ENCODE measurements at regions not wholly inside any gene's neighbourhood (a gene's known extent, or its start where the extent isn't known, plus 50 kb on each side); places are given as distances from the start of the nearest gene placed in this dataset.
A peak's percentile ranks its signal among the peaks of the same experiment; 100 is the strongest.

- WGBS: 98% methylated on average over 3 of the region's 3 CpGs
- no peaks in the 10 kb centered on the region for H3K36me3 ChIP-seq
- H3K4me1 ChIP-seq (replicated peaks): no peaks in the 10 kb centered on the region
- H3K4me3 ChIP-seq: no peak overlapping the region
- no peak for DNase-seq (ENCODE audit: low spot score)
- H3K9me3 ChIP-seq: no peaks in the 10 kb centered on the region
- intact Hi-C loops (cut with DNase I): no loop called here
- H3K27ac ChIP-seq: no peak overlapping the region
- no peak for TF ChIP-seq CTCF (IDR thresholded peaks at IDR 0.05)
- no peak for TF ChIP-seq POLR2A (IDR thresholded peaks at IDR 0.05)
- TF ChIP-seq POLR2AphosphoS5 (IDR thresholded peaks at IDR 0.05): no peak
- no peaks in the 10 kb centered on the region for H3K27me3 ChIP-seq (replicated peaks; ENCODE audit: insufficient read depth)
These were observed 189.7 kb downstream of the OPA1 start for GRCh38 chr3:193782747-193783146.

GRCh38 chr3:193783166-193783896, 190.3 kb downstream of the OPA1 start:
- 91% methylated on average over 5 of the region's 5 CpGs for WGBS
- H3K9me3 ChIP-seq: no peaks in the 10 kb centered on the region
- H3K27ac ChIP-seq: no peak overlapping the region
- no peak overlapping the region for H3K4me3 ChIP-seq
- H3K27me3 ChIP-seq (replicated peaks; ENCODE audit: insufficient read depth): no peaks in the 10 kb centered on the region
- no peak for DNase-seq (ENCODE audit: low spot score)
- TF ChIP-seq POLR2AphosphoS5 (IDR thresholded peaks at IDR 0.05) (no peak), POLR2A (IDR thresholded peaks at IDR 0.05) (no peak), CTCF (IDR thresholded peaks at IDR 0.05) (no peak)
- no peaks in the 10 kb centered on the region for H3K36me3 ChIP-seq
- intact Hi-C loops (cut with DNase I): no loop called here
- H3K4me1 ChIP-seq (replicated peaks): no peaks in the 10 kb centered on the region

- 94% methylated on average over 1 of the region's 1 CpG for WGBS
- no peak overlapping the region for H3K4me3 ChIP-seq
- H3K27ac ChIP-seq: no peak overlapping the region
- DNase-seq (ENCODE audit: low spot score): no peak
- intact Hi-C loops (cut with DNase I): loop anchor here (5.0 kb wide), 1 partner anchor 127 kb away; no protein-coding TSS in a partner anchor
- H3K27me3 ChIP-seq (replicated peaks; ENCODE audit: insufficient read depth): no peaks in the 10 kb centered on the region
- H3K9me3 ChIP-seq: no peaks in the 10 kb centered on the region
- no peaks in the 10 kb centered on the region for H3K4me1 ChIP-seq (replicated peaks)
- H3K36me3 ChIP-seq: no peaks in the 10 kb centered on the region
- TF ChIP-seq POLR2AphosphoS5 (IDR thresholded peaks at IDR 0.05): no peak
- TF ChIP-seq CTCF (IDR thresholded peaks at IDR 0.05): no peak
- no peak for TF ChIP-seq POLR2A (IDR thresholded peaks at IDR 0.05)
These were observed 191.8 kb downstream of the OPA1 start for GRCh38 chr3:193784822-193785221.

- Histone ChIP-seq H3K27me3 (replicated peaks; ENCODE audit: insufficient read depth) (no peaks in the 10 kb centered on the region), H3K27ac (peak overlapping the region in 1 of 2 donors; percentile 29), H3K9me3 (no peaks in the 10 kb centered on the region), H3K4me1 (replicated peaks) (peaks cover 4% of the 10 kb centered on the region), H3K36me3 (no peaks in the 10 kb centered on the region), H3K4me3 (no peak overlapping the region)
- 79% methylated on average over 12 of the region's 12 CpGs for WGBS
- intact Hi-C loops (cut with DNase I): loop anchor here (5.0 kb wide), 1 partner anchor 125 kb away; no protein-coding TSS in a partner anchor
- TF ChIP-seq POLR2AphosphoS5 (IDR thresholded peaks at IDR 0.05) (no peak), POLR2A (IDR thresholded peaks at IDR 0.05) (no peak), CTCF (IDR thresholded peaks at IDR 0.05) (no peak)
- no peak for DNase-seq (ENCODE audit: low spot score)
These were observed 194.5 kb downstream of the OPA1 start for GRCh38 chr3:193787496-193787870.

Measured in prostate gland (tissue), 2 donors.